Astrocyte (in vitro differentiated cells and primary cell): ENCODE measurements at regions not wholly inside any gene's neighbourhood (a gene's known extent, or its start where the extent isn't known, plus 50 kb on each side); places are given as distances from the start of the nearest gene placed in this dataset.
A peak's percentile ranks its signal among the peaks of the same experiment; 100 is the strongest.

Experiments used
- DNase-seq: peaks from one replicate; pipeline ENCODE4 v3.0.0-alpha.2; 2010; ENCODE audit warnings: low read depth
- FAIRE-seq: peaks from 2 replicates; lab custom pipeline; 2011; peaks lifted over from hg19 to GRCh38; lab: Jason Lieb, UNC
- H2AFZ ChIP-seq: 2 replicates; pipeline ENCODE4 v1.6.0; 2012; ENCODE audit warnings: low read depth, low read length, inconsistent platforms
- H3K27ac ChIP-seq: 2 replicates; pipeline ENCODE4 v1.5.1; 2011; ENCODE audit warnings: low read depth, low read length, inconsistent platforms
- H3K27me3 ChIP-seq: 2 replicates; pipeline ENCODE4 v1.6.0; 2011; ENCODE audit warnings: low read length, inconsistent platforms; ENCODE audit not compliant: insufficient read depth
- H3K36me3 ChIP-seq: 2 replicates; pipeline ENCODE4 v1.5.1; 2011; ENCODE audit warnings: low read length, inconsistent platforms; ENCODE audit not compliant: insufficient read depth
- H3K4me1 ChIP-seq: 2 replicates; pipeline ENCODE4 v1.5.1; 2011; ENCODE audit warnings: low read length, inconsistent platforms; ENCODE audit not compliant: insufficient read depth
- H3K4me2 ChIP-seq: 2 replicates; pipeline ENCODE4 v1.6.0; 2012; ENCODE audit warnings: low read length, inconsistent platforms
- H3K4me3 ChIP-seq: 2 replicates; pipeline ENCODE4 v1.5.1; 2011; ENCODE audit warnings: low read depth, mild to moderate bottlenecking, low read length, inconsistent platforms; ENCODE audit not compliant: insufficient read depth
- H3K79me2 ChIP-seq: 2 replicates; pipeline ENCODE4 v1.6.0; 2012; ENCODE audit warnings: mild to moderate bottlenecking, low read length, inconsistent platforms; ENCODE audit not compliant: insufficient read depth
- H3K9ac ChIP-seq: 2 replicates; pipeline ENCODE4 v1.6.0; 2012; ENCODE audit warnings: mild to moderate bottlenecking, low read length, inconsistent platforms
- H3K9me3 ChIP-seq: 2 replicates; pipeline ENCODE4 v1.5.1; 2012; ENCODE audit warnings: low read depth, mild to moderate bottlenecking, low read length, inconsistent platforms; ENCODE audit not compliant: insufficient read depth
- H4K20me1 ChIP-seq: 2 replicates; pipeline ENCODE4 v1.6.0; 2012; ENCODE audit warnings: low read length, inconsistent platforms; ENCODE audit not compliant: insufficient read depth
- H3K27ac Mint-ChIP-seq: one replicate; pipeline ENCODE4 v1.8.0; 2021; ENCODE audit warnings: mild to moderate bottlenecking, mixed read lengths; ENCODE audit not compliant: unreplicated experiment
- H3K27me3 Mint-ChIP-seq: one replicate; pipeline ENCODE4 v1.8.0; 2021; ENCODE audit warnings: low read depth, mixed read lengths; ENCODE audit not compliant: unreplicated experiment
- H3K36me3 Mint-ChIP-seq: one replicate; pipeline ENCODE4 v1.8.0; 2021; ENCODE audit warnings: low read depth, mixed read lengths; ENCODE audit not compliant: unreplicated experiment
- H3K4me1 Mint-ChIP-seq: one replicate; pipeline ENCODE4 v1.8.0; 2021; ENCODE audit warnings: low read depth, mixed read lengths; ENCODE audit not compliant: unreplicated experiment
- H3K4me3 Mint-ChIP-seq: one replicate; pipeline ENCODE4 v1.8.0; 2021; ENCODE audit warnings: mild to moderate bottlenecking, moderate library complexity, mixed read lengths; ENCODE audit not compliant: unreplicated experiment
- H3K9me3 Mint-ChIP-seq: one replicate; pipeline ENCODE4 v1.8.0; 2021; ENCODE audit warnings: mild to moderate bottlenecking, mixed read lengths; ENCODE audit not compliant: unreplicated experiment
- EZH2 ChIP-seq: IDR thresholded peaks from 2 replicates; pipeline ENCODE4 v1.6.1; 2012; ENCODE audit warnings: mild to moderate bottlenecking, low read length, inconsistent platforms; ENCODE audit not compliant: insufficient read depth
- TF ChIP-seq, protein P1 (sequence below): IDR thresholded peaks from 2 replicates; pipeline ENCODE4 v1.5.1; 2011; ENCODE audit warnings: low read depth, mild to moderate bottlenecking, inconsistent platforms, low read length, moderate library complexity; ENCODE audit not compliant: insufficient read depth

DNA sequence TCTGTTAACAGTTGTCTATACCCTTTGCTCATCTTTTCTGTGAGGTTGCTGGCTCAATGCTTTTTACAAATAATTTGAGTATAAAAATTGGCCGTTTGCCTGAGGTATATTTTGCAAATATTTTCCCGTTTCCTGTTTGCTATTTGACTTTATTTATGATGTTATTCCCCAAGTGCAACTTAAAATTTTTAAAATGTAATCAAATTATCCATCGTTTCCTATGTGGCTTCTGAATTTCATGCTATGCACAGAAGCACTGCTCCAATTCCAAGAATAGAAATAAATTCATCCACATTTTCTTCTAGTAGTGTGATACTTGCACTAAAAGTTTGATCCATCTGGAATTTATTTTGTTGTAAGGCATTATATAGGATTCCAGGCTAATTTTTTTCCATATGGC lies 123.6 kb downstream of the ZNF608 start:
- DNase-seq (no peak), FAIRE-seq (no peak)
- Histone ChIP-seq H2AFZ (no peak overlapping the region), H3K4me1 (no peaks in the 10 kb centered on the region), H4K20me1 (no peaks in the 10 kb centered on the region), H3K4me2 (no peak overlapping the region), H3K9ac (no peak overlapping the region), H3K27ac (no peak overlapping the region), H3K36me3 (no peaks in the 10 kb centered on the region), H3K9me3 (no peaks in the 10 kb centered on the region), H3K79me2 (no peaks in the 10 kb centered on the region), H3K27me3 (no peaks in the 10 kb centered on the region), H3K4me3 (no peak overlapping the region)
- Mint-ChIP-seq H3K27me3 (no peaks in the 10 kb centered on the region), H3K27ac (no peak overlapping the region), H3K9me3 (peaks cover 7% of the 10 kb centered on the region), H3K4me1 (peaks cover 6% of the 10 kb centered on the region), H3K4me3 (no peak overlapping the region), H3K36me3 (peaks cover 7% of the 10 kb centered on the region)
- TF ChIP-seq EZH2, result no peak
- TF ChIP-seq, protein P1, sequence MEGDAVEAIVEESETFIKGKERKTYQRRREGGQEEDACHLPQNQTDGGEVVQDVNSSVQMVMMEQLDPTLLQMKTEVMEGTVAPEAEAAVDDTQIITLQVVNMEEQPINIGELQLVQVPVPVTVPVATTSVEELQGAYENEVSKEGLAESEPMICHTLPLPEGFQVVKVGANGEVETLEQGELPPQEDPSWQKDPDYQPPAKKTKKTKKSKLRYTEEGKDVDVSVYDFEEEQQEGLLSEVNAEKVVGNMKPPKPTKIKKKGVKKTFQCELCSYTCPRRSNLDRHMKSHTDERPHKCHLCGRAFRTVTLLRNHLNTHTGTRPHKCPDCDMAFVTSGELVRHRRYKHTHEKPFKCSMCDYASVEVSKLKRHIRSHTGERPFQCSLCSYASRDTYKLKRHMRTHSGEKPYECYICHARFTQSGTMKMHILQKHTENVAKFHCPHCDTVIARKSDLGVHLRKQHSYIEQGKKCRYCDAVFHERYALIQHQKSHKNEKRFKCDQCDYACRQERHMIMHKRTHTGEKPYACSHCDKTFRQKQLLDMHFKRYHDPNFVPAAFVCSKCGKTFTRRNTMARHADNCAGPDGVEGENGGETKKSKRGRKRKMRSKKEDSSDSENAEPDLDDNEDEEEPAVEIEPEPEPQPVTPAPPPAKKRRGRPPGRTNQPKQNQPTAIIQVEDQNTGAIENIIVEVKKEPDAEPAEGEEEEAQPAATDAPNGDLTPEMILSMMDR, result no peak

DNA sequence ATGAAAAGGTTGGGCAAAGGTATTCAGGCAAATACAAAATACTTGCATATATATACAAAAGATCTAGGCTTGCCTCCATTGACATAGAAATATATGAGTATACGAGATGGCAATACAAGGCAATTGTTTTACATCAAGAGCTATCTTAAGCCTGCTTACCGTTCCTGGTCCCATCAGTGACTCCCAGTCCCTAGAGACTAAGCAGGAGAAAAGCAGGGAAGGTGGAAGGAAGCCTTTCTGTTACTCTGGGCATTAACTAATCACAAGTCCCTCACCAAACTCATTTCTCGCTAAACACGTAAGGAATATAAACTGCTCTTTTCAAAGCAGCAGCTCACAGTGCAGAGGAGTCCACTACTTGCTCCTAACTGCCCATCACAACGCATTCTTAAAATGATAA lies 125.2 kb downstream of the ZNF608 start:
- peaks cover 9% of the 10 kb centered on the region for H3K4me1 Mint-ChIP-seq
- H3K9me3 ChIP-seq, result no peaks in the 10 kb centered on the region
- H3K9ac ChIP-seq, result no peak overlapping the region
- no peak overlapping the region for H3K27ac Mint-ChIP-seq
- no peak overlapping the region for H3K4me2 ChIP-seq
- peaks cover 7% of the 10 kb centered on the region for H3K36me3 Mint-ChIP-seq
- H3K36me3 ChIP-seq, result no peaks in the 10 kb centered on the region
- H3K4me3 ChIP-seq, result no peak overlapping the region
- DNase-seq (no peak), FAIRE-seq (no peak)
- no peaks in the 10 kb centered on the region for H3K4me1 ChIP-seq
- H3K27me3 ChIP-seq, result no peaks in the 10 kb centered on the region
- H3K9me3 Mint-ChIP-seq, result peaks cover 7% of the 10 kb centered on the region
- H2AFZ ChIP-seq, result no peak overlapping the region
- no peak overlapping the region for H3K4me3 Mint-ChIP-seq
- no peaks in the 10 kb centered on the region for H3K79me2 ChIP-seq
- no peak overlapping the region for H3K27ac ChIP-seq
- TF ChIP-seq EZH2, result no peak
- TF ChIP-seq, protein P1, result no peak
- H3K27me3 Mint-ChIP-seq, result no peaks in the 10 kb centered on the region
- no peaks in the 10 kb centered on the region for H4K20me1 ChIP-seq

DNA sequence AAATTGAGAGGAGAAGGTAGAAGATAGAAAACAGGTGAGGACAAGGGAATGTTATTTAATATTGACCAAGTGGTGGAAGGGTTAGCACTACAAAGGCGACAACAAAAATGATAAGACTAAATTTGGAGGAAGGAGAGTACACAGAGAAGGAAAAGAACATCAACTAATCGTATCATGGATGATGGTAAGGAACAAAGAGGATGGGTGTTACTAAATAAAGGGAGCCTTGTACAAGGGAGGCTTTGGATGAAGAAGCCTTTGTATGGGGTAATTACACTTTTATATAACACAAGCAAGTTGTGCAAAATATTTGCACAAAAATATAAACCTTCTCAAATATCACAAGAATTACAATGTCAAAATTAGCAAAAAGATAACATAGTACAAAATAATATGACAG lies 125.7 kb downstream of the ZNF608 start:
- Histone ChIP-seq H3K36me3 (no peaks in the 10 kb centered on the region), H2AFZ (no peak overlapping the region), H3K9me3 (no peaks in the 10 kb centered on the region), H3K27me3 (no peaks in the 10 kb centered on the region), H3K4me2 (no peak overlapping the region), H3K9ac (no peak overlapping the region), H3K4me1 (no peaks in the 10 kb centered on the region), H3K27ac (no peak overlapping the region), H4K20me1 (no peaks in the 10 kb centered on the region), H3K79me2 (no peaks in the 10 kb centered on the region), H3K4me3 (no peak overlapping the region)
- H3K4me1 Mint-ChIP-seq, result peaks cover 9% of the 10 kb centered on the region
- DNase-seq, result no peak
- H3K4me3 Mint-ChIP-seq, result no peak overlapping the region
- no peaks in the 10 kb centered on the region for H3K27me3 Mint-ChIP-seq
- no peak for TF ChIP-seq EZH2
- TF ChIP-seq, protein P1, result no peak
- H3K9me3 Mint-ChIP-seq, result peaks cover 7% of the 10 kb centered on the region
- peaks cover 6% of the 10 kb centered on the region for H3K36me3 Mint-ChIP-seq
- no peak overlapping the region for H3K27ac Mint-ChIP-seq
- FAIRE-seq, result peak; percentile 37
